ENCODE measurements at regions not wholly inside any gene's neighbourhood (a gene's known extent, or its start where the extent isn't known, plus 50 kb on each side); places are given as distances from the start of the nearest gene placed in this dataset.

- Mint-ChIP-seq H3K36me3 (no peaks in the 10 kb centered on the region), H3K27me3 (peaks cover 11% of the 10 kb centered on the region), H3K27ac (no peak overlapping the region), H3K9me3 (no peaks in the 10 kb centered on the region), H3K4me3 (no peak overlapping the region), H3K4me1 (ENCODE audit: unreplicated experiment) (peaks cover 26% of the 10 kb centered on the region)
- DNase-seq (ENCODE audit: extremely low spot score, unreplicated experiment): no peak
- TF ChIP-seq CTCF (conservative IDR thresholded peaks at IDR 0.05): no peak
Measured at GRCh38 chr10:128723631-128724205, 597.5 kb upstream of the MKI67 start.

DNA sequence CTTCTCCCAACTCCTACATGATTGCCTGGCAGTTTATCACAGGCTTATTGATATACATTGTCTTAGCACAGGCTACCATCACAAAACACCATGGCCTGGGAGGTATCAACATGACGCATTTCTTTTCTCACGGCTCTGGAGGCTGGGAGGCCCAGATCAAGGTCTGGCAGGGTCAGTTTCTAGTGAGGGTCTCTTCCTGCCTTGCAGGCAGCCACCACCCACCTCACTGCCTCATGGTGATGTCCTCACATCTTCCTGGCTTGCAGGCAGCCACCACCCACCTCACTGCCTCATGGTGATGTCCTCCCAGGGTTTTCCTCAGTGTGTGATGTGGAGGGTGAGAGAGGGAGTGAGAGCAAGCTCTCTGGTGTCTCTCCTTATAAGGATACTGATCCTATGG, 599.3 kb upstream of the MKI67 start:
- H3K9me3 Mint-ChIP-seq: no peaks in the 10 kb centered on the region
- no peak for TF ChIP-seq CTCF (conservative IDR thresholded peaks at IDR 0.05)
- no peak overlapping the region for H3K4me3 Mint-ChIP-seq
- peaks cover 12% of the 10 kb centered on the region for H3K27me3 Mint-ChIP-seq
- peak; percentile 13 for DNase-seq (ENCODE audit: extremely low spot score, unreplicated experiment)
- H3K36me3 Mint-ChIP-seq: no peaks in the 10 kb centered on the region
- H3K27ac Mint-ChIP-seq: no peak overlapping the region
- peaks cover 24% of the 10 kb centered on the region for H3K4me1 Mint-ChIP-seq (ENCODE audit: unreplicated experiment)

DNA sequence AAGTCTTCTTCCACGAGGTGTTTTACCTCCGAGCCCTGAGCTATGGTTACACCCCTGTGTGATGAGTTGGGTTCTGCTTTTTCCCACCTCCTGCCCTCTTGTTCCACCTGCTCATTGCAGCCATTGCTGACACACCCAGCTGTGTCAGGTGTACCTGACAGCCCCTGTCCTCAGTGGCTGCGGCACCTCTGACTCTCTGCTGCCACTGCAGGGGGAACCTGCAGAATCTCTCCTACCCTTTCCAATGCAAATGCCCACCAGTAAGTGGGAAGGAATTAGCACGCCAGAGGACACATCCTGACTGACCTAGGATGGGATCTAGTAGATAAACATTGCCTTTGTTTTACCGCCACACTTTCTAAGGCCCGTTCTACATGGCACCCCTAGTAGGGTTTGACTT, 600.9 kb upstream of the MKI67 start:
- no peak overlapping the region for H3K4me3 Mint-ChIP-seq
- DNase-seq (ENCODE audit: extremely low spot score, unreplicated experiment): no peak
- TF ChIP-seq CTCF (conservative IDR thresholded peaks at IDR 0.05): no peak
- H3K9me3 Mint-ChIP-seq: no peaks in the 10 kb centered on the region
- H3K27me3 Mint-ChIP-seq: peaks cover 12% of the 10 kb centered on the region
- no peak overlapping the region for H3K27ac Mint-ChIP-seq
- H3K36me3 Mint-ChIP-seq: no peaks in the 10 kb centered on the region
- H3K4me1 Mint-ChIP-seq (ENCODE audit: unreplicated experiment): peaks cover 14% of the 10 kb centered on the region

GRCh38 chr10:128729910-128730420, 603.7 kb upstream of the MKI67 start:
- H3K27ac Mint-ChIP-seq: no peak overlapping the region
- no peaks in the 10 kb centered on the region for H3K36me3 Mint-ChIP-seq
- peaks cover 12% of the 10 kb centered on the region for H3K27me3 Mint-ChIP-seq
- TF ChIP-seq CTCF (conservative IDR thresholded peaks at IDR 0.05): no peak
- peaks cover 11% of the 10 kb centered on the region for H3K4me1 Mint-ChIP-seq (ENCODE audit: unreplicated experiment)
- DNase-seq (ENCODE audit: extremely low spot score, unreplicated experiment): no peak
- H3K4me3 Mint-ChIP-seq: no peak overlapping the region
- no peaks in the 10 kb centered on the region for H3K9me3 Mint-ChIP-seq

DNA sequence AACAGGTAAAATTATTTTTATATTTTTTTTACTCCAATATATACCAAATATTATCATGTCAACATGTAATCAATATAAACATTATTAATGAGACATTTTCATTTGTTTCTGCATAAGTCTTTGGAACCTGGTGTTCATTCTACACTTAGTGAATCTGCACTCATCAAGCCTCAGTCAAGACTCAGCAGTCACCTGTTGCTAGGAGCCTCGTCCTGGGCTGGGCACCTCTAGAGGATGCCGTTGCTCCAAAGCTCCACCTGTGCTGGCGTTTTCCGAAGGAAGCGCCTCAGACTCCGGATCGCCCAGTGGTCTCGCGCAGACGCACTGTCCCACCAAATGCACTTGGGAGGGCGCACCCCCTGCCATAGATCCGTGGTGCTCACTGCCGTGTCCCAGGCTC, 604.7 kb upstream of the MKI67 start:
- no peak for TF ChIP-seq CTCF (conservative IDR thresholded peaks at IDR 0.05)
- no peaks in the 10 kb centered on the region for H3K9me3 Mint-ChIP-seq
- no peak overlapping the region for H3K27ac Mint-ChIP-seq
- no peak overlapping the region for H3K4me3 Mint-ChIP-seq
- DNase-seq (ENCODE audit: extremely low spot score, unreplicated experiment): no peak
- H3K4me1 Mint-ChIP-seq (ENCODE audit: unreplicated experiment): peaks cover 11% of the 10 kb centered on the region
- no peaks in the 10 kb centered on the region for H3K36me3 Mint-ChIP-seq
- H3K27me3 Mint-ChIP-seq: peaks cover 10% of the 10 kb centered on the region

- Mint-ChIP-seq H3K4me1 (ENCODE audit: unreplicated experiment) (peaks cover 11% of the 10 kb centered on the region), H3K4me3 (no peak overlapping the region), H3K27ac (no peak overlapping the region), H3K9me3 (no peaks in the 10 kb centered on the region), H3K36me3 (no peaks in the 10 kb centered on the region), H3K27me3 (peaks cover 8% of the 10 kb centered on the region)
- no peak for TF ChIP-seq CTCF (conservative IDR thresholded peaks at IDR 0.05)
- DNase-seq (ENCODE audit: extremely low spot score, unreplicated experiment): no peak
Measured at GRCh38 chr10:128734161-128734560, 607.9 kb upstream of the MKI67 start.

Measured in type B pancreatic cell (in vitro differentiated cells).